Stomach smooth muscle (tissue), 2 donors: ENCODE measurements at regions not wholly inside any gene's neighbourhood (a gene's known extent, or its start where the extent isn't known, plus 50 kb on each side); places are given as distances from the start of the nearest gene placed in this dataset.

Experiments
- H3K27ac ChIP-seq: one replicate; pipeline ENCODE4 v1.7.0; 2013; ENCODE audit warnings: mild to moderate bottlenecking, low read length, inconsistent platforms
- H3K27me3 ChIP-seq, 2 donors: one replicate each; pipeline ENCODE4 v1.7.0; 2013; ENCODE audit warnings: low read length in 2 of 2; ENCODE audit not compliant: insufficient read depth in 2 of 2, control insufficient read depth in 1 of 2
- H3K36me3 ChIP-seq, 2 donors: one replicate each; pipeline ENCODE4 v1.7.0; 2013; ENCODE audit warnings: low read length in 2 of 2; ENCODE audit not compliant: control insufficient read depth in 2 of 2, insufficient read depth in 2 of 2
- H3K4me1 ChIP-seq: one replicate; pipeline ENCODE4 v1.7.0; 2013; ENCODE audit warnings: low read length; ENCODE audit not compliant: control insufficient read depth, insufficient read depth
- H3K4me3 ChIP-seq, 2 donors: one replicate each; pipeline ENCODE4 v1.7.0; 2013; ENCODE audit warnings: low read length in 2 of 2
- H3K9ac ChIP-seq, 2 donors: one replicate each; pipeline ENCODE4 v1.7.0; 2013; ENCODE audit warnings: low read length in 2 of 2, mild to moderate bottlenecking in 1 of 2
- H3K9me3 ChIP-seq, 2 donors: one replicate each; pipeline ENCODE4 v1.7.0; 2013; ENCODE audit warnings: low read length in 2 of 2; ENCODE audit not compliant: control insufficient read depth in 2 of 2
- donor health status: healthy.
- donor health status: Pancreatic carcinoma.

GRCh38 chr6:14460556-14460955 lies 343.0 kb downstream of the CD83 start:
- Histone ChIP-seq H3K27me3 (no peaks in the 10 kb centered on the region), H3K36me3 (no peaks in the 10 kb centered on the region), H3K9ac (no peak overlapping the region), H3K27ac (no peak overlapping the region), H3K9me3 (peaks cover 4 to 6% of the 10 kb centered on the region in 2 donors), H3K4me3 (no peak overlapping the region), H3K4me1 (peaks cover 6% of the 10 kb centered on the region)

GRCh38 chr6:14462135-14462534 lies 344.6 kb downstream of the CD83 start:
- Histone ChIP-seq H3K27ac (no peak overlapping the region), H3K9ac (no peak overlapping the region), H3K27me3 (no peaks in the 10 kb centered on the region), H3K4me1 (no peaks in the 10 kb centered on the region), H3K9me3 (peaks cover 4 to 6% of the 10 kb centered on the region in 2 donors), H3K36me3 (no peaks in the 10 kb centered on the region), H3K4me3 (no peak overlapping the region)

GRCh38 chr6:14462566-14462965 lies 345.0 kb downstream of the CD83 start:
- H3K9ac ChIP-seq = no peak overlapping the region
- peaks cover 4 to 6% of the 10 kb centered on the region in 2 donors for H3K9me3 ChIP-seq
- H3K27me3 ChIP-seq = no peaks in the 10 kb centered on the region
- no peaks in the 10 kb centered on the region for H3K36me3 ChIP-seq
- no peaks in the 10 kb centered on the region for H3K4me1 ChIP-seq
- H3K4me3 ChIP-seq = no peak overlapping the region
- no peak overlapping the region for H3K27ac ChIP-seq

- peaks cover 4 to 6% of the 10 kb centered on the region in 2 donors for H3K9me3 ChIP-seq
- no peaks in the 10 kb centered on the region for H3K4me1 ChIP-seq
- H3K27me3 ChIP-seq = no peaks in the 10 kb centered on the region
- H3K36me3 ChIP-seq = no peaks in the 10 kb centered on the region
- no peak overlapping the region for H3K27ac ChIP-seq
- no peak overlapping the region for H3K4me3 ChIP-seq
- H3K9ac ChIP-seq = no peak overlapping the region
Observed at GRCh38 chr6:14463110-14463509, 345.5 kb downstream of the CD83 start.

- Histone ChIP-seq H3K9ac (no peak overlapping the region), H3K27me3 (no peaks in the 10 kb centered on the region), H3K4me1 (no peaks in the 10 kb centered on the region), H3K9me3 (peaks cover 9 to 11% of the 10 kb centered on the region in 2 donors), H3K4me3 (no peak overlapping the region), H3K27ac (no peak overlapping the region), H3K36me3 (no peaks in the 10 kb centered on the region)
Observed at GRCh38 chr6:14464055-14464454, 346.5 kb downstream of the CD83 start.

GRCh38 chr6:14464716-14465115 lies 347.1 kb downstream of the CD83 start:
- Histone ChIP-seq H3K27ac (no peak overlapping the region), H3K27me3 (no peaks in the 10 kb centered on the region), H3K9ac (no peak overlapping the region), H3K36me3 (no peaks in the 10 kb centered on the region), H3K4me3 (no peak overlapping the region), H3K4me1 (peaks cover 5% of the 10 kb centered on the region), H3K9me3 (peaks cover 9 to 11% of the 10 kb centered on the region in 2 donors)

GRCh38 chr6:14466278-14466677 lies 348.7 kb downstream of the CD83 start:
- Histone ChIP-seq H3K9me3 (peaks cover 9 to 11% of the 10 kb centered on the region in 2 donors), H3K4me3 (no peak overlapping the region), H3K36me3 (no peaks in the 10 kb centered on the region), H3K27me3 (no peaks in the 10 kb centered on the region), H3K4me1 (peaks cover 5% of the 10 kb centered on the region), H3K27ac (no peak overlapping the region), H3K9ac (no peak overlapping the region)

- Histone ChIP-seq H3K9ac (no peak overlapping the region), H3K4me3 (no peak overlapping the region), H3K9me3 (peaks cover 7 to 9% of the 10 kb centered on the region in 2 donors), H3K36me3 (no peaks in the 10 kb centered on the region), H3K27ac (no peak overlapping the region), H3K4me1 (peaks cover 5% of the 10 kb centered on the region), H3K27me3 (no peaks in the 10 kb centered on the region)
Observed at GRCh38 chr6:14467591-14467990, 350.0 kb downstream of the CD83 start.

- Histone ChIP-seq H3K4me3 (no peak overlapping the region), H3K36me3 (no peaks in the 10 kb centered on the region), H3K27me3 (no peaks in the 10 kb centered on the region), H3K4me1 (peaks cover 5% of the 10 kb centered on the region), H3K9me3 (peaks cover 7 to 9% of the 10 kb centered on the region in 2 donors), H3K27ac (no peak overlapping the region), H3K9ac (no peak overlapping the region)
Observed at GRCh38 chr6:14468647-14469321, 351.2 kb downstream of the CD83 start.

- peaks cover 5% of the 10 kb centered on the region for H3K4me1 ChIP-seq
- H3K4me3 ChIP-seq = no peak overlapping the region
- no peak overlapping the region for H3K27ac ChIP-seq
- no peak overlapping the region for H3K9ac ChIP-seq
- H3K27me3 ChIP-seq = no peaks in the 10 kb centered on the region
- H3K9me3 ChIP-seq = peaks cover 5% of the 10 kb centered on the region in 2 donors
- H3K36me3 ChIP-seq = no peaks in the 10 kb centered on the region
Observed at GRCh38 chr6:14470101-14470500, 352.5 kb downstream of the CD83 start.

GRCh38 chr6:14470671-14471070 lies 353.1 kb downstream of the CD83 start:
- Histone ChIP-seq H3K4me1 (peaks cover 5% of the 10 kb centered on the region), H3K27ac (no peak overlapping the region), H3K9me3 (peaks cover 5% of the 10 kb centered on the region in 2 donors), H3K9ac (no peak overlapping the region), H3K27me3 (no peaks in the 10 kb centered on the region), H3K4me3 (no peak overlapping the region), H3K36me3 (no peaks in the 10 kb centered on the region)
